ENCODE measurements at regions not wholly inside any gene's neighbourhood (a gene's known extent, or its start where the extent isn't known, plus 50 kb on each side); places are given as distances from the start of the nearest gene placed in this dataset.

DNA sequence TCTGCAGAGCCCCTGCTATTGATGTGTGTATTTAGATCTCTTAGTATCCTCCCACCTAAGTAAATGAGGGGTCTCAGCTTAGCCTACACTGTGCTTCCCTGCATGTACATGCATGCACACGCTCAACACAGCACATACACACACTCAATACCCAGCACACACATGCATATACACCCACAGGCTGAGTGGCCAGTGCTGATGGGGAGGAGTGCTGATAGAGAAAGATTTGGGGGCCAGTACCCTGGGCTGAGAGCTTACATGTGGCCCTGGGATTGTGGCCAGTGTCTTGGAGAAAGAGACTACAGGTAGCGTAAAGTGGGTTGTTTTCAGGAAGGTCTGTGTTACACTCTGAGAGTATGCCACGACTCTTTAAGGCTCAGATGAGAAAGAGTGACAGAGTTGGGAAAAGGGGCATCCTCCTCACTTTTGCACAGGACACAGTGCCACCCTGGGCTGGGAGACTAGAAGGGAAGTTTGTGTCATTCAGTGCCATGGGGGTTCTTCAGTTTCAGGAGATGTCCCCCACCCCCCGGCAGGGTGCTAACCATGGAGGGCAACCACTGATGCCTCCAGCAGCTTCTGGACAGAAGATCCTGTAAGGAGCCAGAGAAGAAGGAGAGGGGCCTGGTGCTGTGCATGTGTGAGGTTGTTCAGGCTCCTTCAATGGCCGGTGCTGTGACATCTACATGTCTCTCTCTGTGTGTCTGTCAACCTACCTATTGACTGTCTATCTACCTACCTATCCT, 166.8 kb downstream of the RHOU start:
- Mint-ChIP-seq H3K27me3 (ENCODE audit: unreplicated experiment) (peaks cover 26% of the 10 kb centered on the region), H3K9me3 (ENCODE audit: unreplicated experiment) (no peaks in the 10 kb centered on the region), H3K27ac (ENCODE audit: unreplicated experiment) (peak overlapping the region; percentile 12), H3K4me1 (ENCODE audit: unreplicated experiment) (peaks cover 43% of the 10 kb centered on the region), H3K36me3 (ENCODE audit: unreplicated experiment) (no peaks in the 10 kb centered on the region), H3K4me3 (ENCODE audit: unreplicated experiment) (no peak overlapping the region)
- TF ChIP-seq, protein P1, sequence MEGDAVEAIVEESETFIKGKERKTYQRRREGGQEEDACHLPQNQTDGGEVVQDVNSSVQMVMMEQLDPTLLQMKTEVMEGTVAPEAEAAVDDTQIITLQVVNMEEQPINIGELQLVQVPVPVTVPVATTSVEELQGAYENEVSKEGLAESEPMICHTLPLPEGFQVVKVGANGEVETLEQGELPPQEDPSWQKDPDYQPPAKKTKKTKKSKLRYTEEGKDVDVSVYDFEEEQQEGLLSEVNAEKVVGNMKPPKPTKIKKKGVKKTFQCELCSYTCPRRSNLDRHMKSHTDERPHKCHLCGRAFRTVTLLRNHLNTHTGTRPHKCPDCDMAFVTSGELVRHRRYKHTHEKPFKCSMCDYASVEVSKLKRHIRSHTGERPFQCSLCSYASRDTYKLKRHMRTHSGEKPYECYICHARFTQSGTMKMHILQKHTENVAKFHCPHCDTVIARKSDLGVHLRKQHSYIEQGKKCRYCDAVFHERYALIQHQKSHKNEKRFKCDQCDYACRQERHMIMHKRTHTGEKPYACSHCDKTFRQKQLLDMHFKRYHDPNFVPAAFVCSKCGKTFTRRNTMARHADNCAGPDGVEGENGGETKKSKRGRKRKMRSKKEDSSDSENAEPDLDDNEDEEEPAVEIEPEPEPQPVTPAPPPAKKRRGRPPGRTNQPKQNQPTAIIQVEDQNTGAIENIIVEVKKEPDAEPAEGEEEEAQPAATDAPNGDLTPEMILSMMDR (IDR thresholded peaks at IDR 0.05): no peak
- DNase-seq (ENCODE audit: extremely low spot score, unreplicated experiment): peak; percentile 65

- H3K27me3 Mint-ChIP-seq (ENCODE audit: unreplicated experiment): peaks cover 26% of the 10 kb centered on the region
- no peak overlapping the region for H3K4me3 Mint-ChIP-seq (ENCODE audit: unreplicated experiment)
- H3K36me3 Mint-ChIP-seq (ENCODE audit: unreplicated experiment): no peaks in the 10 kb centered on the region
- no peaks in the 10 kb centered on the region for H3K9me3 Mint-ChIP-seq (ENCODE audit: unreplicated experiment)
- peak overlapping the region; percentile 50 for H3K27ac Mint-ChIP-seq (ENCODE audit: unreplicated experiment)
- TF ChIP-seq, protein P1 (IDR thresholded peaks at IDR 0.05): no peak
- DNase-seq (ENCODE audit: extremely low spot score, unreplicated experiment): peak; percentile 92
- H3K4me1 Mint-ChIP-seq (ENCODE audit: unreplicated experiment): peaks cover 43% of the 10 kb centered on the region
These were observed 167.6 kb downstream of the RHOU start for GRCh38 chr1:228902781-228903433.

DNA sequence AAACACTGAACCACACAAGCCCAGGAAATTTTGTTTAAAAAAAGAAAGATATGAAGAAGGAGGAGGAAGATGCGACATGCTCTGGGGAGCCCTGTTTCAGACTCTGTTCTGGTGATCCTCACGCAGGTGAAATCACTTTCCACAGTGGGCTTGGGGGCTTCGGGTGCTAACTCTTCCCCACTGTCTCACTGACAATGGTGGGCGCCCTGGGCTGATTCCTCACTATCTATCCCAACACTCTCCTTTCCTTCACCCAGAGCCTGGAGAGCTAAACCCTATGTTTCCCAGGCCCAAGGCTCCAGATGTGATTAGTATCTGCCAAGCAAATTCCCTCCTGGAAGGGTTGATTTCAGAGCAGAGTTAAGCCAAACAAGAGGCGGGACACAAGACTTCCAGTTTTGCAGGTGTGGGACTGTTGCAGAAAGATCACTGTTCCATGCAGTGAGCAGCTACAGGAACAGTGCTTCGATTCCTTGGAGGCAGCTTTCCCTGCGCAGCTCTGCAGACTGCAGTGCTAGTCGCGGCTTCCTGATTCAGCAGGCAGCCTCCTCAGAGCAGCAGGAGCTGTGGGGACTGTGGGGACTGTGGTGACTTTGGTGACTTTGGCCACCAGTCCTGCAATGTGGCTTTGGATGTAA, 168.3 kb downstream of the RHOU start:
- peak; percentile 66 for DNase-seq (ENCODE audit: extremely low spot score, unreplicated experiment)

DNA sequence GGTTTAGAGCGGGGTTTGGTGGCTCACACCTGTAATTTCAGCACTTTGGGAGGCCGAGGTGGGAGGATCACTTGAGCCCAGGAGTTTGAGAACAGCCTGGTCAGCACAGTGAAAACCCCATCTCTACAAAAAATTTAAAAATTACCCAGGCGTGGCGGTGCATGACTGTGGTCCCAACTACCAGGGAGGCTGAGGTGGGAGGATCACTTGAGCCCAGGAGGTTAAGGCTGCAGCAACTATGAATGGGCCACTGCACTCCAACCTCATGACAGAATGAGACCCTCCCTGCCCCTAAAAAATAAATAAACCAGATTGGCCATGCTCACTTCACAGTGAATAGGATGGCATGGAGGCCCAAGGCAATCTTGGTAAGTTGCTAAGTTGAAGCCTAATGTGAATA, 168.9 kb downstream of the RHOU start:
- peaks cover 43% of the 10 kb centered on the region for H3K4me1 Mint-ChIP-seq (ENCODE audit: unreplicated experiment)
- TF ChIP-seq, protein P1 (IDR thresholded peaks at IDR 0.05): no peak

More for the DNA sequence above, 168.3 kb downstream of the RHOU start:
- H3K4me3 Mint-ChIP-seq (ENCODE audit: unreplicated experiment): no peak overlapping the region
- H3K27ac Mint-ChIP-seq (ENCODE audit: unreplicated experiment): peak overlapping the region; percentile 50
- no peaks in the 10 kb centered on the region for H3K36me3 Mint-ChIP-seq (ENCODE audit: unreplicated experiment)
- TF ChIP-seq, protein P1 (IDR thresholded peaks at IDR 0.05): no peak
- H3K27me3 Mint-ChIP-seq (ENCODE audit: unreplicated experiment): peaks cover 25% of the 10 kb centered on the region
- no peaks in the 10 kb centered on the region for H3K9me3 Mint-ChIP-seq (ENCODE audit: unreplicated experiment)
- peaks cover 43% of the 10 kb centered on the region for H3K4me1 Mint-ChIP-seq (ENCODE audit: unreplicated experiment)

GRCh38 chr1:228905701-228906101, 170.4 kb downstream of the RHOU start:
- Mint-ChIP-seq H3K9me3 (ENCODE audit: unreplicated experiment) (no peaks in the 10 kb centered on the region), H3K4me3 (ENCODE audit: unreplicated experiment) (no peak overlapping the region), H3K4me1 (ENCODE audit: unreplicated experiment) (peaks cover 29% of the 10 kb centered on the region), H3K27ac (ENCODE audit: unreplicated experiment) (no peak overlapping the region), H3K36me3 (ENCODE audit: unreplicated experiment) (no peaks in the 10 kb centered on the region), H3K27me3 (ENCODE audit: unreplicated experiment) (peaks cover 37% of the 10 kb centered on the region)
- no peak for DNase-seq (ENCODE audit: extremely low spot score, unreplicated experiment)
- TF ChIP-seq, protein P1 (IDR thresholded peaks at IDR 0.05): no peak

More for the DNA sequence above, 168.9 kb downstream of the RHOU start:
- H3K27ac Mint-ChIP-seq (ENCODE audit: unreplicated experiment): no peak overlapping the region
- H3K27me3 Mint-ChIP-seq (ENCODE audit: unreplicated experiment): peaks cover 30% of the 10 kb centered on the region
- H3K4me3 Mint-ChIP-seq (ENCODE audit: unreplicated experiment): no peak overlapping the region
- no peaks in the 10 kb centered on the region for H3K9me3 Mint-ChIP-seq (ENCODE audit: unreplicated experiment)
- no peaks in the 10 kb centered on the region for H3K36me3 Mint-ChIP-seq (ENCODE audit: unreplicated experiment)
- peak; percentile 36 for DNase-seq (ENCODE audit: extremely low spot score, unreplicated experiment)

Measured in osteocyte (in vitro differentiated cells).